Keratinocyte (primary cell): ENCODE measurements at regions not wholly inside any gene's neighbourhood (a gene's known extent, or its start where the extent isn't known, plus 50 kb on each side); places are given as distances from the start of the nearest gene placed in this dataset.

Experiments
- DNase-seq: peaks from one replicate; pipeline ENCODE4 v3.0.0-alpha.2; 2011; ENCODE audit warnings: low read depth, missing footprints, low spot score
- FAIRE-seq: peaks from 2 replicates; lab custom pipeline; 2011; peaks lifted over from hg19 to GRCh38; lab: Jason Lieb, UNC
- H2AFZ ChIP-seq: 2 replicates; pipeline ENCODE4 v1.6.0; 2012; ENCODE audit warnings: low read length, control low read depth, inconsistent platforms; ENCODE audit not compliant: control insufficient read depth
- H3K27ac ChIP-seq: 2 replicates; pipeline ENCODE4 v1.5.1; 2011; ENCODE audit warnings: low read length; ENCODE audit not compliant: control insufficient read depth, insufficient read depth
- H3K27me3 ChIP-seq: 3 replicates; pipeline ENCODE4 v1.6.0; 2011; ENCODE audit warnings: low read length; ENCODE audit not compliant: control insufficient read depth, insufficient read depth; ENCODE audit errors: extremely low read depth
- H3K36me3 ChIP-seq, 2 experiments: 2 replicates in 1 of 2; 3 replicates in 1 of 2; pipeline ENCODE4 v1.5.1; 2011; ENCODE audit warnings: low read length in 2 of 2, mild to moderate bottlenecking in 1 of 2; ENCODE audit not compliant: control insufficient read depth in 2 of 2, insufficient read depth in 2 of 2; ENCODE audit errors: extremely low read depth in 1 of 2
- H3K4me1 ChIP-seq: 3 replicates; pipeline ENCODE4 v1.5.1; 2011; ENCODE audit warnings: low read length; ENCODE audit not compliant: control insufficient read depth, insufficient read depth; ENCODE audit errors: extremely low read depth
- H3K4me2 ChIP-seq: 3 replicates; pipeline ENCODE4 v1.6.0; 2011; ENCODE audit warnings: low read depth, low read length; ENCODE audit not compliant: control insufficient read depth, insufficient read depth; ENCODE audit errors: extremely low read depth
- H3K4me3 ChIP-seq, 3 experiments: fragments of 200-600 bp in 1 of 3; sonication (generic) in 1 of 3; 2 replicates in 2 of 3; 3 replicates in 1 of 3; pipeline ENCODE4 v1.5.1; 2011 to 2016; ENCODE audit warnings: low read length in 3 of 3, mild to moderate bottlenecking in 3 of 3, control low read depth in 2 of 3, inconsistent platforms in 1 of 3, low read depth in 1 of 3, mixed read lengths in 1 of 3, mixed run types in 1 of 3, moderate library complexity in 1 of 3; ENCODE audit not compliant: control insufficient read depth in 2 of 3, insufficient read depth in 2 of 3; ENCODE audit errors: extremely low read depth in 1 of 3
- H3K79me2 ChIP-seq: 2 replicates; pipeline ENCODE4 v1.6.0; 2012; ENCODE audit warnings: low read length; ENCODE audit not compliant: control insufficient read depth, insufficient read depth
- H3K9ac ChIP-seq: 3 replicates; pipeline ENCODE4 v1.6.0; 2011; ENCODE audit warnings: low read length; ENCODE audit not compliant: control insufficient read depth, insufficient read depth; ENCODE audit errors: extremely low read depth
- H3K9me1 ChIP-seq: 3 replicates; pipeline ENCODE4 v1.6.0; 2011; ENCODE audit warnings: low read length; ENCODE audit not compliant: control insufficient read depth, insufficient read depth; ENCODE audit errors: extremely low read depth
- H3K9me3 ChIP-seq: 2 replicates; pipeline ENCODE4 v1.5.1; 2012; ENCODE audit warnings: low read depth, low read length; ENCODE audit not compliant: control insufficient read depth
- H4K20me1 ChIP-seq: 3 replicates; pipeline ENCODE4 v1.6.0; 2011; ENCODE audit warnings: low read length; ENCODE audit not compliant: control insufficient read depth, insufficient read depth; ENCODE audit errors: extremely low read depth
- CTCF ChIP-seq, 3 experiments: IDR thresholded peaks in 1 of 3; conservative IDR thresholded peaks in 1 of 3; optimal IDR thresholded peaks in 1 of 3; 2 replicates in 2 of 3; 3 replicates in 1 of 3; pipeline versions ENCODE3 to v1.5.1; 2011; ENCODE audit warnings: low read length in 3 of 3, mild to moderate bottlenecking in 3 of 3, moderate library complexity in 2 of 3, control low read depth in 1 of 3, inconsistent platforms in 1 of 3; ENCODE audit not compliant: insufficient read depth in 2 of 3; ENCODE audit errors: extremely low read depth in 1 of 3
- EZH2 ChIP-seq: IDR thresholded peaks from one replicate; pipeline ENCODE4 v1.6.1; 2012; ENCODE audit warnings: inconsistent platforms, mild to moderate bottlenecking, low read length, moderate library complexity
- dilution Hi-C: fragments of 300-500 bp; cut with MboI; formaldehyde crosslinking; loops from one replicate; pipeline ENCODE4 v1.7.0; 2020; ENCODE audit warnings: low sequenced_read_pairs; ENCODE audit not compliant: extremely low pct_ligation_motif_present

DNA sequence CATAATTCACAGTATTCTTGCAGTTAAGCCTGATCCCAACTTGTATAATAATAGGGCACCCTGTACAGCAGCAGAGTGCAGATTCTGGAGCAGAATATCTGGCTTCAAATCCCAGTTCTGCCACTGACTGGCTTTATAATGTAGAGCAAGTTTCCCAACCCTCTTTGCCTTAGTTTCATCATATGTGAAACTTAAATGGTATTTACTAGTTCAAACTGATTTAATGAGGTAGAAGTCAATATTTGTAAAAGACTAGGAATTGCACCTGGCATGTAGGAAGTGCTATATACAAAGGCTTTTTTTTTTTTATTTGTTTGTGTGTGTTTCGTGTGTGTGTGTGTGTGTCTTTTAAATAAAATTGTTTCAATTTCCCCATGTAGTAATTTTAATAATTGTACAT is 125.9 kb downstream of the CCER1 start:
- no peak for FAIRE-seq
- H3K4me3 ChIP-seq: no peak overlapping the region

GRCh38 chr12:90828621-90829020 is 126.4 kb downstream of the CCER1 start:
- H3K27me3 ChIP-seq: no peaks in the 10 kb centered on the region
- no peaks in the 10 kb centered on the region for H3K79me2 ChIP-seq
- no peak overlapping the region for H3K4me3 ChIP-seq
- H3K9me1 ChIP-seq: no peaks in the 10 kb centered on the region
- H4K20me1 ChIP-seq: no peaks in the 10 kb centered on the region
- H2AFZ ChIP-seq: no peak overlapping the region
- dilution Hi-C loops: no loop called here
- H3K9ac ChIP-seq: no peak overlapping the region
- peaks cover 4% of the 10 kb centered on the region for H3K4me1 ChIP-seq
- FAIRE-seq (no peak), DNase-seq (no peak)
- no peaks in the 10 kb centered on the region for H3K9me3 ChIP-seq
- TF ChIP-seq CTCF (optimal IDR thresholded peaks at IDR 0.05 in 1 of 3, IDR thresholded peaks at IDR 0.05 in 1 of 3, conservative IDR thresholded peaks at IDR 0.05 in 1 of 3; ENCODE audit: extremely low read depth in 1 of 3, insufficient read depth in 2 of 3, low read length in 3 of 3): no peak
- no peaks in the 10 kb centered on the region for H3K36me3 ChIP-seq
- H3K27ac ChIP-seq: no peak overlapping the region
- no peak overlapping the region for H3K4me2 ChIP-seq

More for the DNA sequence above, 125.9 kb downstream of the CCER1 start:
- no peaks in the 10 kb centered on the region for H4K20me1 ChIP-seq
- no peaks in the 10 kb centered on the region for H3K36me3 ChIP-seq
- dilution Hi-C loops: no loop called here
- H3K9ac ChIP-seq: no peak overlapping the region
- H3K9me1 ChIP-seq: no peaks in the 10 kb centered on the region
- TF ChIP-seq CTCF (optimal IDR thresholded peaks at IDR 0.05 in 1 of 3, IDR thresholded peaks at IDR 0.05 in 1 of 3, conservative IDR thresholded peaks at IDR 0.05 in 1 of 3; ENCODE audit: extremely low read depth in 1 of 3, insufficient read depth in 2 of 3, low read length in 3 of 3) (no peak), EZH2 (no peak)
- no peaks in the 10 kb centered on the region for H3K79me2 ChIP-seq
- peaks cover 4% of the 10 kb centered on the region for H3K4me1 ChIP-seq
- no peak overlapping the region for H3K27ac ChIP-seq
- no peak for DNase-seq
- H3K9me3 ChIP-seq: no peaks in the 10 kb centered on the region
- no peak overlapping the region for H2AFZ ChIP-seq
- no peaks in the 10 kb centered on the region for H3K27me3 ChIP-seq
- no peak overlapping the region for H3K4me2 ChIP-seq
